Stimulated activated CD8-positive, alpha-beta memory T cell treated with anti-CD3 and anti-CD28 coated beads, Interleukin-2, amount 100 ng/mL, for 48 hours (primary cell): ENCODE measurements at regions not wholly inside any gene's neighbourhood (a gene's known extent, or its start where the extent isn't known, plus 50 kb on each side); places are given as distances from the start of the nearest gene placed in this dataset.
"Not testable (repeated sequence)": the region's sequence is repeated elsewhere in the genome, so short reads cannot be mapped to it uniquely, and the experiment has no call there.

Experiments
- DNase-seq, 2 donors: peaks; one replicate each; pipeline ENCODE4 v3.0.0-alpha.2; 2020; ENCODE audit warnings: low read depth in 2 of 2

DNA sequence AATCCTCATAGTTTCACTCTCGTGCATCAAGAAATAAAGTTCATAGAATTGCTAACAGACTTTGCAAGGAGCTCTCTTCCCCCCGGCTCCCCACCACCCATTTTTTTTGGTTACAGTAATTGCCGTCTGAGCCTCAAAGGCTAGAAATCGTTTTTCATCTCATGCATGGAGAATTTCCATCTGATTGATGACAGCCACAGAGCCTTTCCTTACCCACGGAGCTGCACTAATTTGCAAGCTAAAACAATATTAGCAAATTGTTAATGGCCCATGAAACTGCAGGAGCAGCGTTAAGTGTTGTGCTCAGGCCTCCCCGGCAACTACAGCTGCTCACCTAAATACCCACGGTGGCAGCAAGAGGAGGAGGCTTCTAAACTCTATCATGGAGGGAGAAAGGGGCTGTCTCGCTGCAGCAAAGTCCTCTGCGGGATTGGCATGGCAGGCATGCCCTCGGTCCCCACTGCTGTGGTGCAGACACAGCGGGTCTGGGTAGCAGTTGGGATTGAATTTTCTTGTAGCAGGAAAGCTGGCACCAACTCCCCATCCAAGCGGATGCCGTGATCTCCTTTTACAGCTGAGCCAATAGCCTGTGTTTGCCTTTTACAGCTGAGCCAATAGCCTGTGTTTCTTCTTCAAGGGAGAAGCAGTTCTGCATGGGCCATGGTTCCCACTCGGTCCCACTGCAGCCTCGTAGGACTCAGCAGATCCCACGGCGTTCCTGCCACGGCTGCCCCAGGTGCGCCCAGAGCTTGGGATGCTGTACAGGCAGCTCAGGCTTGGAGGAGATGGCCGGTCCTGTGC, 412.3 kb downstream of the BRD1 start:
- DNase-seq: no peak

DNA sequence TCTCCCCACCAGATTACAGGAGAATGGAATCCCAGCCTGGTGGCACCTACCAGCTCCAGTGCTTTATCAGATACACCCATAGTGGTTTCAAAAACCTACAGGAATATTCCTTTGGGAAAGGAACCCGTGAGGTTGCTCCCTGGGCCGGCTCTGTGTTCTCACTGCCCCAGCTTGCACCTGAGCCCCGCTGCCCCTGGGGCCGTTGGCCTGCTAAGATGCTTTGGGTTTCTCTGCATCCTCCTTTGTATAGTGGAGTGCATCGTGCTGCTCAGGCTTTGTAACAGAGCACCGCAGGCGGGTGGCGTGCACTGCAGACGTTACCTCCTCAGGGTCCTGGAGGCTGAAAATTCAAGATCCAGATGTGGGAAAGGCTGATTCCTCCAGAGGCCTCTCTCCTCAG, 414.1 kb downstream of the BRD1 start:
- DNase-seq: no peak

GRCh38 chr22:49413146-49413545, 414.5 kb downstream of the BRD1 start:
- no peak for DNase-seq

DNA sequence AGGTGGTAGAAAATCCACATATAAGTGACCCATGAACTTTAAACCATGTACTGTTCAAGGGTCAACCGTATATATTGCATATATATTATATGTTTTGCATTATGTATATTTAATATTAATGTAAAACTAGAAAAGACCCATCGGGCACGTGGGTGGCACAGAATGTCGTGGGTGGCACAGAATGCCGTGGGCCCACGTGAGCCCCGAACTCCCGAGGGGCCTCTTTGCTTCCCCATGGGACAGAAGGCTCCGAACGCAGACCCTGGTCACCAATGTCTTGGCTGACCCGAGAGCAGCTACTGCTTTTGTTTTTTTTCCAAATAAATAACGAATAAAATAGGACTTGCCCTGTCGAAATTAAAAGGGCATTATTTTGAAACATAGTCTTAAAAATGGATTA, 415.4 kb downstream of the BRD1 start:
- DNase-seq: no peak

DNA sequence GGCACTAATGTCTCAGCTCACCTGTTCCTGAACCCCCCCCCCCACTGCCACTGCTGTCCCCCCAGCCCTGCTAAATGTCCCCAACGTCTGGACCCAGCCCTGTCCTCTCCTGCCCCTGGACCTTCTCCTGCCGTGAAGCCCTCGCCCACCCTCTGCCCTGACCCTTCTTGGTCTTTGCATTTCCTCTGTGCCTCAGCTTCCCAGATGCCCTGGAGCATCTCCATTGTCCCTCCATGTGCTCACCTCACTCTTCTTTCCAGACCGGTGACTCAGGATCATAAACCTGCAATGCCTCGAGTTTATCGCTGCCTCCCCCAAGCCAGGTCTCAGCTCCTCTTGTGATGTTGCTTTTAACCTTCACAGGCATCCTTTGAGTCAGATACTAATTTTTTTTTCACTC, 416.4 kb downstream of the BRD1 start:
- no peak for DNase-seq

DNA sequence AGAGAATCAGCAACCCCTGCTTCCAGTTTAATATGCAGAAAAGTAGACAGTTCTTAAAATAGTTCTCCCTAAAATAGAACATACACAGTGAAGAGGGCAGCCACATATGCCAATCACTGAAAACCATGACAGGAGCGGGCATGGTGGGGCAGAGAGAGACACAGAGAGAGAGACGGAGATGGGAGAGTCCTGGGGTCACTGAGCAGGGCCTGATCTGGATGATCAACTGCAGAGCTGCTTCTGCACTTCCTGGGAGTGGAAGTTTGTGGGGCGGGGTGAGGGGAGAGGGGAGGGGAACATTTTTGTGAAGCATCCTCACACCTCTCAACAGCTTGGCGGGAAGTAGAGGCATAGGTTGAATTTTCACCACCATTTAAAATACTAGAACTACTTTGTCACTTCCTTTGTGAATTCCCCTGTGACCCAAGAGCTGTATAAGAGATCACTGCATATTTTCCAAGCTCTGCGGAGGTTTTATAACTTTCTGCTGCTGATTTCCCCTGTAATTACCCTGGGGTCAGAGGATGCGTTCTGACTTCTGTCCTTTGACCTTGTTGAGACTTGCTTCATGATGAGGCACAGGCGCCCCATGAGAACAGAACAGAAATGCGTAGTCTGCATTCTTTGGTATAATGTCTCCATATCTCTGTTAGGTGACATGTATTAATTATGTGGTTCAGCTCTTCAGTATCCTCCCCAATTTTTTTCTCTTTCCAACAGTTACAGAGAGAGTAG, 419.4 kb downstream of the BRD1 start:
- DNase-seq: no peak

DNA sequence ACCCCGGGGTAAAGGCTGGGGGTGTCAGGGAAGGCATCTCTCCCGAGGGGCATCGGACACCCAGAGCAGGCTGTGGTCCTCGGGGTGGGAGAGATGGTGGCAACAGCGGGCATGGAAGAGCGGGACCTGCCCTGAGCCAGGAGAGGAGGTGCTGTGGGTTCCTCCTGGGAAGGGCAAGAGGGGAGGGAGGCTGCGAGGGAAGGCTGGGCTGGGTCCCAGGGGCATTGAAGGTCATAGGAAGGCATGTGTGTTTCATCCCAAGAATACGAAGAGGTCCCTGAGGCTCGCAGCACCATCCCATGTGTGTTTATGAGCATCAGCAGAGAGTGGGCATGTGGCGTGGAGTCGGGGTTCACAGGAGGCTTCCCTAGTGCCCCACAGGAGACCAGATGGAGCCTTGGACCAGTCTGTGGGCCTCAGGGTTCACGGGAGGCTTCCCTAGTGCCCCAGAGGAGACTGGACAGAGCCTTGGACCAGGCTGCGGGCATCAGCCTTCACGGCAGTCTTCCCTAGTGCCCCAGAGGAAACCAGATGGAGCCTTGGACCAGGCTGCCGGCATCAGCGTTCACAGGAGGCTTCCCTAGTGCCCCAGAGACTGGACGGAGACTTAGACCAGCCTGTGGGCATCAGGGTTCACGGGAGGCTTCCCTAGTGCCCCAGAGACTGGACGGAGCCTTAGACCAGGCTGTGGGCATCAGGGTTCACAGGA, 420.6 kb downstream of the BRD1 start:
- DNase-seq: no peak

GRCh38 chr22:49406047-49406650, 421.5 kb downstream of the BRD1 start:
- no peak for DNase-seq

- no peak for DNase-seq
These were observed 422.1 kb downstream of the BRD1 start for GRCh38 chr22:49405590-49405989.

- DNase-seq: no peak
These were observed 423.0 kb downstream of the BRD1 start for GRCh38 chr22:49404576-49405241.

DNA sequence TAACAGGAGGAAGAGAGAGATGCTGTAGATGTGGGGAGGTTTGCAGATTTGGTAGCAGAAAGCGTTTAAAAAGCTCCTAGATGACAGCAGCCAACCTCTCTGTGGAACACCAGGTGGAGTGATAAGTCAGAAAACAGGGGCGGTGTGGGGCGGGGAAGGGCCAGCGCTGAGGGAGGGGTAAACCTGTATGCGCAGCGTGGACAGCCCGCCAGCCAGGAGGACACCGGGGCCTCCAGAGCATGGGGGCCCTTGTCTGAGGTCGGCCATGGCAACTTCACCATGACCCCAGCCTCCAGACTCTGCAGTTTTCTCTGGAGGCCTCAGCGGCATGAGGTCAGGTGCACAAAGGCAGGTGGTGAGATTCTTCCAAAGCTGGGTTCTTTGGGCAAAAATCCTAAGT, 423.7 kb downstream of the BRD1 start:
- no peak for DNase-seq

DNA sequence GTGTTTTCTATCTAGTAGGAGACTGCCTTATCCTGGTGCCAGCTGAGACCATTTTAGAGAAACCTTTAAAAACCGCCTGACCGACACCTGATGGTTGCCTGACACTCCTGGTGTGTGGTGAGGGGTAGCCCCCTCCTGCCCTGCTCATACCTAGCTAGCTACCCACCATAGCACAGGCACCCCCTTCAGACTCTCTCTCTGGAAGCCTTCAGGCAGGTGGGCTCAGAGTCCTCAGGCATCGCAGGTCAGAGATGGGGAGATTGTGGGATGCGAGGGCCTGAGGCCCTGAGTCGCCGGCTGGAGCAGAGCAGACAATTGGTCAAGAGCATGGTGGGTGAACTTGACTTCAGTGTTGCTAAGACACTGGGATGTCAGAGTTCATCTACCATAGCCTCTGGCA, 424.6 kb downstream of the BRD1 start:
- DNase-seq: no peak

- DNase-seq: no peak
These were observed 425.5 kb downstream of the BRD1 start for GRCh38 chr22:49402169-49402568.

DNA sequence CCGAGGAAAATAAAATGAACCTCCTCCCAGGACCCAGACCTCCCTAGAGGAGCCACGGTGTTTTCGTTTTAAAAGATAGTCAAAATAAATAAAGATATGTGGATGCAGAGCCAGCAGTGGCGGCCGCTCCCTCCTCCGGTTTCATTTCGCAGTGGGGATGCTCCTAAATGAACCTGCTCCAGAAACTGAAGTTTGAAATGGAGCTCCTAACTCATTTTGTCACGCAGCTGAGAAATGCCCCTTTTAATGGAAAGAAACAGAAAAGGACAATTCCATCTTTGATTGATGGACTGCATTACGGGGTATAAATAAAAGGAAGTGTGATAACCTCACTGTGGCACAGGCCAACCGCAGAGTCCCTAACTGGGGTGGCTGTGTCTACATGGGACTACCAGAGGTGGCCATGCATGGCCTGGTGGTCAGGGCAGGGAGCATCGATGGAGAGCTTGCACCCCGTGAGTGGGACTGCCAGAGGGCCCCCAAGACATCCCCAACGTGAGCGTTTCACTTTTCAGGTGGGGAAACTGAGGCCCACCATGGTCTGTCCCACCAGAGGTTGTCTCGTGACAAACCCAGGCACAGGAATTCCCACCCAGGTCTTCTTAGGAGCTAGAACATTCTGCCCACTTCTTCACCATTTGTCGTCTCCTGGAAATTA, 426.6 kb downstream of the BRD1 start:
- no peak for DNase-seq

GRCh38 chr22:49400136-49400940, 427.3 kb downstream of the BRD1 start:
- DNase-seq: no peak

DNA sequence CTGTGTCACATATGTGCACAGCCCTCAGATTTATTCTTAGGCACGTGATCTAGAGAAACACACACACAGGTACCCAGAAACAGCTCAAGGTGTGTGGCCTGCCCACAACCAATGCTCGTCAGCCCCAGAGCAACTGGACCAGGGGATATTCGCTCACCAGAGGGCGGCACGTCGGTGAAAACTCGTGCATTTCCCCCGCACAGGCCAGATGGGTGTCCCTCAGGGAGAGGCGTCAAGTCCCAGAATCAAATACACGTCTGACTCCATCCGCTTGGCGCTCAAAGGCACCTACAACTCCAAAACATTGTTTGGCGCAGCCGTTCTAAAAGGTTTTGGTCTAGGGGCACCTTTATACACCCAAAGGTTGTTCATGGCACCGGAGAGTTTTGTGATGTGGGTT, 429.0 kb downstream of the BRD1 start:
- no peak for DNase-seq

DNA sequence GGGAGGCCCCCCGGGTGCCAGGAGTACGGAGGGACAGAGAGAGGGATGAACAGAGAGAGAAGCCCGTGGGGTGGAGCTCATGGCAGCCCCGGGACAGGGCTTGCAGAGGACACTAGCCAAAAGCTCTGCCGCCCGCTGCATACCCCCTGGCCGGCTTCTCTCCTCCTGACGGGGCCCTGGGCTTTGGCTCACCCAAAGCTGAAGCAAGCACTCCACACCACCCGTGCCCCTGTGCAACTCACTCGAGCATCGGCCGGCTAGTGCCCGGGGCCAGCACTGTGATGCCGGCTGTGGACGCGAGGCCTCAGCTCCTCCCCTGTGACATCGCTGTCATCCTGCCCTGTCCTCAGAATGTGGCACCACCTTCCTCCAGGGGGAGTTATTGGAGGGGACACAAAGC, 429.6 kb downstream of the BRD1 start:
- no peak for DNase-seq

DNA sequence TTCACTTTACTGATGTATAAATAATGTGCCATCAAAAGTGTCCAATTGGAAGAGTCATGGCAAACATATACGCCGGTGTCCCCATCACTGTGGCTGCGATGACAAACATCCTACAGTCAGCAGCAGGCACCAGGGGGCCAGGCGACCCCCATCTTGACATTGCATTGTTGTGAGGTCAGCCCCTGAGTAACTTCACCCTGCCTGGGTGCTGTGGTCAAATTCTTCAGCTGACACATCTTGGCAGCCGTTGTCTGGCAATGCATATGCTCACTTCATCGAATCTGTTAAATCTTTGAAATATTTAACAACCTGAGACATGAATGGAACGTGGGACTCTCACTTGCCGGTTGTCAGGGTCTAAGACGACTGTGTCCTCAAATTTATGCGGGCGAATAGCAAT, 430.9 kb downstream of the BRD1 start:
- DNase-seq: no peak

DNA sequence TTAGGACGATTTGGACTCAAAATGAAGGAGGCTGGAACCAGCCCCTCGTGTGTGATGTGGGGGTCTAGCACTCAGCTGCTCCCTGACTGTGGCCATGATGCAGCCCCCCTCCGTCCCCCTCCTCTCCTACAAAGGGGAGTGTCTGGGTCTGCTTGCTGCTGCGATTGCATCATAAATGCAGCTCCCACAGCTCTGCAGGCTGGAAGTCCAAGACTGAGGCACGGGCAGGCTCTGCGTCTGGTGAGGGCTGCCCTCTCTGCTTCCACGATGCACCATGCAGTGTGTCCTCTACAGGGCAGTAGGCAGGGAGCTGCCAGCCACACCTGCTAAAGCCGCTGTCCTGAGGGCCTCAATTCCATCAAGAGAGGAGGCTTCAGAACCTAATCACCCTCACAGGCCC, 432.1 kb downstream of the BRD1 start:
- DNase-seq: no peak

GRCh38 chr22:49395062-49395461, 432.6 kb downstream of the BRD1 start:
- DNase-seq: not testable (repeated sequence)
